ENCODE measurements at regions not wholly inside any gene's neighbourhood (a gene's known extent, or its start where the extent isn't known, plus 50 kb on each side); places are given as distances from the start of the nearest gene placed in this dataset.

DNA sequence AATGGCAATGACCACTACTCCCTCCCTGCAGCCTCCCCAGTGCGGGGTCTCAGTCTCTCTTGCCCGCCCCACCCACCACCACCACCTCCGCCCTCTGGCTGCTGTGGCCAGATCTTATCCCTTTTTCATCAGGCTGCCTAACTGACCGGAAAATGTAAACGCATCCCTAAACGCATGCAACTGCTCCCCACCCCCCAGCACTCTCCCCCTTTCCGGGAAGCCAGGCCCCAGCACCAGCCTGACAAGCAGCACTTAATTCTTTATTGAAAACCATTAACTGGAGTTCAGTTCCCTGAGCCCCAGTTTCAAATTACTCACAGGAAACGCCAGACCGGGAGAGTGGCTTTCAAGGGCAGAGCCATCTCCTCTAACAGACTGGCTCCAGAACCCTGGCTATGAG, 147.7 kb downstream of the DMRTA2 start:
- intact Hi-C loops (cut with DNase I) = no loop called here
- Histone ChIP-seq H3K27ac (no peak overlapping the region), H3K9me3 (no peaks in the 10 kb centered on the region), H3K27me3 (replicated peaks; ENCODE audit: insufficient read depth) (peaks cover 4% of the 10 kb centered on the region), H3K4me3 (no peak overlapping the region), H3K36me3 (no peaks in the 10 kb centered on the region), H3K4me1 (replicated peaks) (no peaks in the 10 kb centered on the region)
- no peak for TF ChIP-seq POLR2AphosphoS5 (IDR thresholded peaks at IDR 0.05)
- TF ChIP-seq POLR2A (IDR thresholded peaks at IDR 0.05) = no peak
- TF ChIP-seq, protein P1, sequence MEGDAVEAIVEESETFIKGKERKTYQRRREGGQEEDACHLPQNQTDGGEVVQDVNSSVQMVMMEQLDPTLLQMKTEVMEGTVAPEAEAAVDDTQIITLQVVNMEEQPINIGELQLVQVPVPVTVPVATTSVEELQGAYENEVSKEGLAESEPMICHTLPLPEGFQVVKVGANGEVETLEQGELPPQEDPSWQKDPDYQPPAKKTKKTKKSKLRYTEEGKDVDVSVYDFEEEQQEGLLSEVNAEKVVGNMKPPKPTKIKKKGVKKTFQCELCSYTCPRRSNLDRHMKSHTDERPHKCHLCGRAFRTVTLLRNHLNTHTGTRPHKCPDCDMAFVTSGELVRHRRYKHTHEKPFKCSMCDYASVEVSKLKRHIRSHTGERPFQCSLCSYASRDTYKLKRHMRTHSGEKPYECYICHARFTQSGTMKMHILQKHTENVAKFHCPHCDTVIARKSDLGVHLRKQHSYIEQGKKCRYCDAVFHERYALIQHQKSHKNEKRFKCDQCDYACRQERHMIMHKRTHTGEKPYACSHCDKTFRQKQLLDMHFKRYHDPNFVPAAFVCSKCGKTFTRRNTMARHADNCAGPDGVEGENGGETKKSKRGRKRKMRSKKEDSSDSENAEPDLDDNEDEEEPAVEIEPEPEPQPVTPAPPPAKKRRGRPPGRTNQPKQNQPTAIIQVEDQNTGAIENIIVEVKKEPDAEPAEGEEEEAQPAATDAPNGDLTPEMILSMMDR (IDR thresholded peaks at IDR 0.05) = no peak
- 4% methylated on average over 9 of the region's 9 CpGs for WGBS
- no peak for DNase-seq (ENCODE audit: low spot score)

DNA sequence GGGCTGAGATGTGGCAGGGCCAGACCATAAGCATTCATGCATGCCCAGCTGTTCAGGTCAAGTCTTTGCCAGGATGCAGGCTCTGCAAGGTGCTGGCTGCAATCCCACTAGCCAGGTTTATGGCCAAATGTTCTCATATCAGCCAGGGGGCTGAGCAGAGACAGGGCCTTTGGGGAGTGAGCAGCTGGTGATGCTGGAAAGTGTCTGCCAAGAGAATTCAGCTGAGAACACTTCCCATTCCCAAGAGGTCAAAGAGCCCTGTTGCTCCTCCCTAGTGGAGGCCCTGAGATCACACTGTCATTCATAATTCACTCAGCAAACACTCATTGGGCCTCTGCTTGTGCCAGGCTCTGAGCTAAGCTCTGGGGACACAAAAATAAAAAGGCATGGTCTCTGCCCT, 150.3 kb downstream of the DMRTA2 start:
- Histone ChIP-seq H3K9me3 (no peaks in the 10 kb centered on the region), H3K27ac (no peak overlapping the region), H3K27me3 (replicated peaks; ENCODE audit: insufficient read depth) (peaks cover 4% of the 10 kb centered on the region), H3K36me3 (no peaks in the 10 kb centered on the region), H3K4me1 (replicated peaks) (no peaks in the 10 kb centered on the region), H3K4me3 (no peak overlapping the region)
- intact Hi-C loops (cut with DNase I) = no loop called here
- TF ChIP-seq POLR2AphosphoS5 (IDR thresholded peaks at IDR 0.05) = no peak
- TF ChIP-seq, protein P1 (IDR thresholded peaks at IDR 0.05) = no peak
- TF ChIP-seq POLR2A (IDR thresholded peaks at IDR 0.05) = no peak
- no peak for DNase-seq (ENCODE audit: low spot score)

DNA sequence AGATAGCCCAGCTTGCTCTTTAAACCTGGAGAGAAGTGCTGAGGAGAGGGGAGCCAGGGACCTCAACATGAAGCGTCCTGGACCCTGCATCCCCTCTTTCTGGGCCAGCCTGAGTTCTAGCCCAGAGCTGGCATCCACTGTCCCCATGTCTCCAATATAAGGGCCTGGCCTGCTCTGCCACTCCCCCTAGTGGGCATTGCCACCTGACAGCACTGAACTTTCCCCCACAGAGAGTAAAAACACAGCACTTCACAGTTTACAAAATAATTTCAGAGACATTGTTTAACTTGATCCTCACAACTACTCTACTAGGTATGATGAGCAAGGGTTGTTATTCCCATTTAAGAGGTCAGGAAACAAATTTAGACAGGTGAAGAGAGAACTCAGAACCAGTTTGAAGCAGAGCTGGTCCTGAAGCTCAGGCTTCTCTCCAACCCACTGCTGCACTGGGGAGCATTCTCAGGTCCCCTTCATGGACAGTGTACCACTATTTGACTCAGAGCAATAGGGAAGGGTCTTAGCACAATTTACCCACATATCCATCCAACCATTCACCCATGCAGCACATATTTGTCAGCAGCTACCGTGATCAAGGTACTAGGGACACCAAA, 151.2 kb downstream of the DMRTA2 start:
- intact Hi-C loops (cut with DNase I) = no loop called here
- DNase-seq (ENCODE audit: low spot score) = peak; percentile 8
- Histone ChIP-seq H3K36me3 (no peaks in the 10 kb centered on the region), H3K4me1 (replicated peaks) (no peaks in the 10 kb centered on the region), H3K27me3 (replicated peaks; ENCODE audit: insufficient read depth) (no peaks in the 10 kb centered on the region), H3K9me3 (no peaks in the 10 kb centered on the region), H3K27ac (no peak overlapping the region), H3K4me3 (no peak overlapping the region)
- TF ChIP-seq POLR2A (IDR thresholded peaks at IDR 0.05) = no peak
- TF ChIP-seq, protein P1 (IDR thresholded peaks at IDR 0.05) = peak in 3 of 4 experiments; percentile 28 to 36 (median 35)
- 66% methylated on average over 2 of the region's 2 CpGs for WGBS

DNA sequence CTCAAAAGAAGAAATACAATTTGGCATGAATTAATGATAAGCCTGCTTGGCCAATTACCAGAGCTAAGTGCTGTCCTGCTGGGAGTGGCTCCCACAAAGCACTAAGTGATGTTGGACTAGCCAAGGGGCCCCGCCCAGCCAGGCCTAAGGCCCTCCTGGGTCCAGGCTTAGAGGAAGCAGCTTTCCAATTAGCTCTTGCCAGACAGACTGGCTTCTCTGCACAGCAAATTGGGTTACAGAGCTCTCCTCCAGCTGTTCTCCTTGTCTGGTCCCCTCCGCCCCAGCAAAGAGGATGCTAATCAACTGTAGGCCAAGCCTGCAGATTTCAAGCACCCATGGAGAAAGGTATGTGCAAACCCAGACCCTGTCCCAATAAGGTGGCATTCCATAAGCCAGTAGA, 151.9 kb downstream of the DMRTA2 start:
- intact Hi-C loops (cut with DNase I) = no loop called here
- H3K4me1 ChIP-seq (replicated peaks) = no peaks in the 10 kb centered on the region
- H3K27ac ChIP-seq = no peak overlapping the region
- no peaks in the 10 kb centered on the region for H3K27me3 ChIP-seq (replicated peaks; ENCODE audit: insufficient read depth)
- no peak for DNase-seq (ENCODE audit: low spot score)
- WGBS = 67% methylated on average over 2 of the region's 2 CpGs
- TF ChIP-seq, protein P1 (IDR thresholded peaks at IDR 0.05) = no peak
- TF ChIP-seq POLR2AphosphoS5 (IDR thresholded peaks at IDR 0.05) = no peak
- no peaks in the 10 kb centered on the region for H3K9me3 ChIP-seq
- no peaks in the 10 kb centered on the region for H3K36me3 ChIP-seq
- H3K4me3 ChIP-seq = no peak overlapping the region

DNA sequence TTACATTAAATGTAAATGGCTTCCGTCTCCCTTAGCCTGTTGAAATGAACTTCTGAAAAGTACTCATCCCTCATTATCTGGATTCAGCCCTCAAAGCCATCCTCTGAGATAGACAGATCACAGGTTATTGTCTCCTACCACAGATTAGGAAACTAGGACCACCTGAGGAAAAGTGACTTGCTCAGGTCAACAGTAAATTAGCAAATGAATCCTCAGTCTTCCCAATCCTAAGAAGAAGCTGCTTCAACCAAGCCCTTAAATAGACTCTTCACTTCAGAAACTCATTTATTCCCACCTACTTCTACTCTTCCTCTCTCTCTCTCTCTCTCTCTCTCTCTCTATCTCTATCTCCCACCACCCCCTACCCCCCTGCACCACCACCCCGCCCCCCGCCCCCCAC, 152.3 kb downstream of the DMRTA2 start:
- WGBS = 63% methylated on average over 2 of the region's 3 CpGs
- H3K27me3 ChIP-seq (replicated peaks; ENCODE audit: insufficient read depth) = no peaks in the 10 kb centered on the region
- intact Hi-C loops (cut with DNase I) = no loop called here
- no peaks in the 10 kb centered on the region for H3K4me1 ChIP-seq (replicated peaks)
- TF ChIP-seq, protein P1 (IDR thresholded peaks at IDR 0.05) = no peak
- TF ChIP-seq POLR2AphosphoS5 (IDR thresholded peaks at IDR 0.05) (no peak), POLR2A (IDR thresholded peaks at IDR 0.05) (no peak)
- DNase-seq (ENCODE audit: low spot score) = no peak
- H3K4me3 ChIP-seq = no peak overlapping the region
- no peaks in the 10 kb centered on the region for H3K9me3 ChIP-seq
- no peak overlapping the region for H3K27ac ChIP-seq
- no peaks in the 10 kb centered on the region for H3K36me3 ChIP-seq
